NCI-H526 treated with DMSO at 0.1 percent for 48 hours (cell line): ENCODE measurements at regions not wholly inside any gene's neighbourhood (a gene's known extent, or its start where the extent isn't known, plus 50 kb on each side); places are given as distances from the start of the nearest gene placed in this dataset.

Experiments
- DNase-seq: peaks from one replicate; lab custom pipeline; 2025; lab: John Stamatoyannopoulos, UW

DNA sequence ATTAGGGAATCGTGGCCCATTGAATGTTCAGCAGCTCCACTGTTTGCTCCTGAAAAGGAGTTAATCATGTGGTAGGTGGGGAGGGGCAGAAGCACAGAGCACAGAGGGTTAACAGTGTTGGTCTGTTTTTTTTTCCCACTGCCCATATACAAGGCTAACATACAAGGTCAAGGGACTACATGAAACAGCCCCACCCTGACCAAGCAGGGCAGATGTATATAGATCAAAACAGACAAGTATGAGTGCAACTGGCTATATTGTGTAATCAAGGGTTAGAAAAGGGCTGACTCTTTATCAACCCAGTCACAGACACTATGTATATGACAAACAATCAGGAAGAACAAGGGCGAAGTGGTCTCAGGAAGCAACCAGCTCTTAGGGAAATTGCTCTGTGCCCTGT, 186.6 kb upstream of the CDH11 start:
- no peak for DNase-seq

DNA sequence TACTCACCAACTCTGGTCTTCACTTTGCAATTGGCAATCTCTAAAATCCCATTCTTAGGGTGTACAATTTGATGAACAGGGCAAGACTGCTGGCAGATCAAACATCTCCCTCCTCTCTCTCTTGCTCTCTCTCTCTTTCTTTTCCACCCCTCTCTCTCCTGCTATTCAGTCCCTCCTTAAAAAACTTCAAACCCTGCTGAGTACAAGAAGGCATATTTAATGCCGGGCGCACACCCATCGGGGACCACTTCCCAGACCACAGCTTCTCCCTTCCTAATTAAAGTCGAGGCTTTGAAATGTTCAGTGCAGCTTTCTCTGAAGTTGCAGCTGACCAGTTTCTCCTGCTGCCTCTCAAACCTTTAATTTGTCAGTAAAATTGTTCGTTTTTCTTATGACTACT, 185.4 kb upstream of the CDH11 start:
- no peak for DNase-seq

DNA sequence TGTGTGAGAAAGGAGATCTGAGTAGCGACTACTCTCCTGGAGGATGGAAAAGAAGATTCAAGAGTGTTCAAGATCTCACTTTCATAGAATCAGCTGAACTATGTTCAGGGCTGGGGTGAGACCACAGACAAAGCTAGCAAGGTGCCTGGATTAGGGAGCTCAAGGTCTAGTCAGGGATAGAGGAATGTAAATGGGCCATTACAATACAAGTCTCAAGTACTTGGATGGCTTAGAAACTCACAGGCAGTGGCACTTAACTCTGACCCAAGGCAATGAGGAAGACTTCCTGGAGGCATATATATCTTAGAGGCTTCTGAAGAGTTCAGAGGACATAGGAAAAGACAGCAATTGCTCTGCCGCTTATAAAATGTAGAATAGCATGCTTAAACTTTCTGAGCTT, 184.9 kb upstream of the CDH11 start:
- no peak for DNase-seq

DNA sequence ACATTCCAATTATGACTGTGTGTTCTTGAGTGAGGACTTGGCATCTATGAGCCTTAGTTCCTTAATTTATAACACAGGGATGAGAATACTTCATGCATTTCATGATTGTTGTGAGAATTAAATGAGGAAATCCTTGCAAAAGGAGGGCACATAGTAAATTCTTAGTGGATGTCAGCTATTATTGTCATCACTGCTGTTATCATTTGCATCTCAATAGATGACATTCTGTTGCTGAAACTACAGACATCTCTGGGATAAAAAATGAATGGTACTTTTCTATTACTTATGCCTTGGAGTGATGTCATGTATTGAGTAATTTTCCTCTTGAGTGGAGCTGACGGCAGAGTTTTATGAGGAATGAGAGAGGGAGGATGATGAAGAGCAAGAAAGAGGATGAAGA, 184.4 kb upstream of the CDH11 start:
- no peak for DNase-seq

DNA sequence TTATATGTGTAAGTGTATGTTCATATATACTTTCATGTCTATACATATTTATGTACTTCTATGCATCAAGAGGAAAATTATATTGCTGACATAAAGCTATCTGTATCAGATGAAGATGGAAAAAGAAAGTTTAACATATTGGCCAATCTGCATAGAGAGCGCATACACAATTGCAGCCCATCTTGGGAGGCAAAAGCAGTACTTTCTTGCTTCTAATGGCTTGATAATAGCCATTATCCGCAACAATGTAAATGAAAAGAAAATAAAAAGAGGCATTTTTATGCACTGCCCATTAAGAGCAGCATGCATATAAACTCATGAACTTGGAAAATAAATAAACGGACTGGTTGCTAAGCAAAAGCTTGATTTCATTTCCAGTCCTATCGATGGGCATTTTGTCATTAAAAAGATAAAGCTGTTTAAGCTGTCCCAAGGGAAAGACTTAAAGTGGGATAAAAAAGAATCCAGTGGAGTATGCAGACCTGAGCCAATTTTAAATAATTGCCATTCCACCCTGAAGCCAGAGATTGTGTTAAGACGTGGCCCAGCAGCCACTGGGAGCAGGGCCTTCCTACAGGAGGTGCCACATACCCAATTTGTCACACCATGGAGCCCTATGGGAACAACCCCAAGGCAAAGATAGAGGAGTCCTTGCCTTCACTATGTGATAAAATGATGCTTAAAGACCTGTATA, 183.6 kb upstream of the CDH11 start:
- no peak for DNase-seq

DNA sequence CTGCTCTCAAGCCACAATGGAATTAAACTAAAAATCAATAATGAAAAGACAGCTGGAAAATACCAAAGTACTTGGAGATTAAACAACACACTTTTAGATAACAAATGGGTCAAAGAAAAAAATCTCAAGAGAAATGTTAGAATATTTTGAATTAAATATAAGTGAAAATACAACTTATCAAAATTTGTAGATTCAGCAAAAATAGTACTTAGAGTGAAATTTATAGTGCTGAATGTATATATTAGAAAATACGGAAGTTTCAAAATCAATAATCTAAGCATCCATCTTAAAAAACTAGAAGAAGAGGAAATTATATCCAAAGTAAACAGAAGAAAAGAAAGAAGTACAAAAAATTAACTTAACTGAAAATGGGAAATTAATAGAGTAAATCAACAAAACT, 179.2 kb upstream of the CDH11 start:
- no peak for DNase-seq

DNA sequence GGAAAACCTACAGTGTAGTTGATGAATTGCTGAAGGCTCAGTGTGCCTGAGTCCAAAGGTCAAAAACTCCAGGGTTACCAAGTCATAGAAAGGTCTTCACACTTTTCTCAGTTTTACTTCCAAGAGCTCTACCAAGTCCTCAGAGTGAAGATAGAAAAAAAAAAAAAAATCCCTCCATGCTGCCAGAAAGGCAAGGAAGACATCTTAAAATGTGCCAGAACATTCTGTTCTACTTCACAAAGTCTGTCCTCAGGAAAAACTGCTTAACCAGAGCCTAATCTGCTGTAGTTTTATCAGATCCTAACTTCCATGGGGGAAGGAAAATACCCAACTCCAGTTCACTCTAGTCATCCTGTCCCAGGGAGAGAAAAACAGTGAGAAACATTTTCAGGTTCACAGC, 175.6 kb upstream of the CDH11 start:
- no peak for DNase-seq

DNA sequence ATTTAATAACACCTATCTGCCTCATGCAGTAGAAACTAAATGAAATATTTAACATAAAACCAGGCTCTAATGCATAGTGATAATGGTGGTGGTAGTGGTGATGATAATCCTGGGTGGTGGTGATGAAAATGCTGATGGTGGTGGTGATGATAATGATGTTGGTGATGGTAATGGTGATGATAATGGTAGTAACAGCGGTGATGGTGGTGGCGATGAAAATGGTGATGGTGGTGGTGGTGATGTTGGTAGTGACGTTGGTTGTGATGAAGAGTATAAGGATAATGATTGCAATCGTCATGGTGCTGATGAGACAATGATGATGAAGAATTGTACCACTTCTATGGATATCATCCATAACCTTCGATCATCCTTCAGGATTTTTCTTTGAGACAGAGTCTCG, 173.7 kb upstream of the CDH11 start:
- DNase-seq, result no peak

DNA sequence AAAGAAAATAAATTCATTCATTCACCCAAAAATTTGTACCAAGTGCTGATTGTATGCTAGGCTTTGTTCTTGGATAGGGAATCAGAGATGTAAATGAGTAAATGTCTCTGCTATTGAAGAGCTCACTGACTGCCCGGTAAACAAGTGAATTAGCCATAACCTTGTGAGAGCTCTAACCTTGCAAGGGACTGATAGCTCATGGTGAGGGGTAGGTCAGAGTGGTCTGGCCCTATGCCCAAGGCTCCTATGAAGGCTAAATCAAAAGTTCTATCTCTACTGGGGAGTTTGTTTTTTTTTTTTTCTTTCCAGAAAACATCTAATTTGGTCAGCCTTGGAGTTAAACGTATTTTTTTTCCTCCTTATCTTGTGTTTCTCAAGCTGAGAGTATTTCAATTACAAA, 172.8 kb upstream of the CDH11 start:
- DNase-seq, result no peak

DNA sequence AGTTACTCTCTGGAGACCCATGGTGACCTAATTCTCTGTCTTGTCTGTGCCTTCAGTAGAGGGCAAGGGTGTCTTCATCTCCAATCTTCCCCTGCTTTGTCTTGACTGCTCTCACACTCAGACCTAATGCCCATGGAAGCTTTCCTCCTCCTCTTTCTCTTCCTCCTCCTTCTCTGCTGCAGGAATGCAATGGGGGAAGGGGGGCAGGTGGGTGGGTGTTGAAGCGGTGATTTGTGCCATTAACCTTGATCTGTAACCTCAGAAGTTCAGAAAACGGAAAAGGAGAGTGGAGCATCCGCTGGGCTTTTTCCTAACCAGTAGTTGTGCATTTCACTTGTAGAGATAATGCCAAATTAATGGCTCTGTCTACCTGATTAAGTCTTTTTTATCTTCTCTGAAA, 172.3 kb upstream of the CDH11 start:
- no peak for DNase-seq

DNA sequence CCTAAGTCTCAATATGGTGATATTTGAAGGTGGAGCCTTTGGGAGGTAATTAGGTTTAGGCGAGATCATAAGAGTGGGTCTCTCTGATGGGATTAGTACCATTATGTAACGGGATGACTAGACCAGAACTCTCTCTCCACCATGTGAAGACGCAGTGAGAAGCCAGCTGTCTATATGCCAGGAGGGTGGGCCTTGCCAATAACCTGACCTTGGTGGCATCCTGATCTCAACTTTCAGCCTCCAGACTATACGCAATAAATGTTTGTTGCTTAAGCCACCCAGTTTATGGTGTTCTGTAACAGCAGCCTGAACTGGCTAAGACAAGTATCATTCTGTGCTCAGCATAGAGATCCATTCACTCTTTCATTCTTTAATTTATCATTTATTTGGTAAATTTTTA, 167.2 kb upstream of the CDH11 start:
- no peak for DNase-seq

DNA sequence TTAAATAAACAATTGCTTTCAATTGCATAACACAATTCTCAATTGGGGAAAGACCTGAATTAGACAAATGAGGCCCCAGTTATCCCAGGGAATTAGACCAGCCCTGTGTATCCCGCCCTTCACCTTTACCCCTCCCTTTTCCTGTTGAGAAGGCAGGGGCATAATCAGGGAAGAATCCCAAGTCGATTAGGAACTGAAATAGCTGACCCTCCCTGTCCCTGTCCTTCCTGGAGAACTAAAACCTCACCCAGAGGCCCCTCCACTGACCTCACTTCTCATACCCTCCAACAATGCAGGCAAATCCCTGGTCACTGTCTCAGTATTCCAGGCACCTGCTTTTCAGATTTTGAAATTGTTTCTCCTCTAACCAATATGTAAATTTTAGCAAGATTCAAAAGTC, 165.4 kb upstream of the CDH11 start:
- DNase-seq, result no peak

DNA sequence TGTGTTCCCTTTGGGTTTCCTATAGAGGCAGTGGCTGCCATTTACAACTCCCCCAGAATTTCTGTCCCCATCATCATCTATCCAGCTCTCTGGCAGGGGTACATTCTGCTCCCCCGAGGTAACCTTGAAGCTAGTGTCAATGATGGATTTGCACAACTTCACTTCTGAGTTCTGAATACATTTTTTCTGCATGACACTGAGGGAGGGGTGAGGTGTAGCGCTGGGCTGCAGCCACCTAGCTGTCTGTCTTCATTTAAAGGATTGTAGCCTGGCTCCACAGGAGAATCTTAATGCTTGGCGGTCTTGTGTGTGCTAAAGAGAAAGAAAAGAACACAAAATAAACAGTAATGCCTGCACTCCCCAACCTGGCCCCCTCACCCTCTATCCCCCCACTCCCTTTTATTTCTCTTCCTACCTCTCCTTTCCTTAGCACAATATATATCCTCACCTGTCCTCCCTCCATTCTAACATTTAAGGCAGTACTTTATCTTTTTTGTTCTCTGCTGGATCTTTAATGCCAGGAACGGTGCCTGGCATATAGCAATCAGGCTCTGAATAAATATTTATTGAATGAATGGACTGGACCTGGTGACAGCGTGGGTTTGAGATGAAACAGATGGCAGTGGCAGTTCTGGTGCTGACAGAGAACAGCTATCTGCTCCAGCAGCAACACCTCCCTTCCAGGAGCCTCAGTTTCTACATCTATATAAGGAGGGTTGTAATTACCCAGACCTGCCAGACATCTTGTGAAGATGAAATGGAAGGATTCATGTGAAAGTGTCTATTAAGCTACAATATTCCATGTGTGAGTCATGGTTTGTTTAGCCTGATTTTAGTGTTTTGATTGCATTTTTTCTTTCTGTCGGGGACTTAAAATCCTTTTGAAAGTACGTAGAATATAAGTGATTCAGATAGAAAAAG, 163.5 kb upstream of the CDH11 start:
- DNase-seq, result no peak

DNA sequence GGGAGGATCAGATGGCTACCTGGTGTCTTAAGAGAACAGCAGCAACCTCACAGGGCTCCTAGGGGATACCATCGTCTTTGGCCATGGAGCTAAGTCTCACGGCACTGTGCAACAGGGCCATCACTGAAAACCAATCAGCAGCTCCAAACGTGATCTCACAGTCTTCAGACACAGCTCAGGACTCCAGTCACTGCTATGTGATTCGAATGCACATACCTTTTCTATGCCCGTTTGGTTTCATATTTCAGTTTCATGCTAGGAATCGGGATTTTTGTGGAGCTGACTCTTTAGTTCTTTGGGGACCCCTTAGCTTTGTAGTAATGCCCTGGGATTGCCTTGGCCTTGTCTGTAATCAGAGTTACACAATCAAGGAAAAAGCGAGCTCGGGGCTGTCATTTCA, 162.8 kb upstream of the CDH11 start:
- DNase-seq, result no peak

DNA sequence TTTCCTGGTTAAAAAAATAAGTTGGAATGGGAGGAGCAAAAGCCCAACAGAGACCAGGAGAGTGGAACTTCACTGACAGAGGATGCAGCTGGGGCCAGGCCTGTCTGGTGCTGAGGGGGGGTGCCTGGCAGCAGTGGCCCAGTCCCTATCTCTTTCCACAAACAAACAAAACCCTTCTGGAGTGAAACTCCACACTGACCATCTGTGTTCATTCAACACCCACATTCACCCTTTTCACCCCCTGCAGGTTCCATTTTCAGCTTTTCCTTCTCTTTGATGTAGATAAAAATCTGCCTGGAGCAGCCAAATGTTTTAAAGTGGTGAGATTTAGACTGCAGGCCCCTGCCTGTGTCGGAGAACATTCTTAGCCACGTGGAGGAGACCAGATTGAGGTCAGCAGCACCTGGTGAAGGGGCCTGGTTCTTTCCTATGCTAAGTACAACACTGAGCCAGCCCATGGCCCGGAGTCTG, 161.4 kb upstream of the CDH11 start:
- no peak for DNase-seq

DNA sequence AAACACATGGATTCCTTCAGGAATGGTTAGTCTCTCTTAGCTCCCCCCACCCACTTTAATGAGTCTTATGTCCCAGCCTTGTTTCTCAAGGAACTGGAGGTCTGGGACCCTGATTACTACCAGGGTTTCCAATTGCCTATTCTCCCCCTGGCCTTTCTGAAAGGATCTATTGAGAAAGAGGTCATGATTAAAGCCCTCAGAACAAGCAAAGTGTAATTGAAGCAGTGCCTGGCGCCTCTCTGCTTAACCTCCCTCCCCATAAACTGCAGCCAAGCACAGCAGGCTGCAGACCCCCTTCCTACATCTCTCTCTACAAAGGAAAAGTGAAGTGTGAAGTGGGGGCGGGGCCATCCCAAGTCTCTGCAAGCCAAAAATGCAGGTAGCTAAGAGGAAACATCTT, 159.7 kb upstream of the CDH11 start:
- DNase-seq, result no peak

DNA sequence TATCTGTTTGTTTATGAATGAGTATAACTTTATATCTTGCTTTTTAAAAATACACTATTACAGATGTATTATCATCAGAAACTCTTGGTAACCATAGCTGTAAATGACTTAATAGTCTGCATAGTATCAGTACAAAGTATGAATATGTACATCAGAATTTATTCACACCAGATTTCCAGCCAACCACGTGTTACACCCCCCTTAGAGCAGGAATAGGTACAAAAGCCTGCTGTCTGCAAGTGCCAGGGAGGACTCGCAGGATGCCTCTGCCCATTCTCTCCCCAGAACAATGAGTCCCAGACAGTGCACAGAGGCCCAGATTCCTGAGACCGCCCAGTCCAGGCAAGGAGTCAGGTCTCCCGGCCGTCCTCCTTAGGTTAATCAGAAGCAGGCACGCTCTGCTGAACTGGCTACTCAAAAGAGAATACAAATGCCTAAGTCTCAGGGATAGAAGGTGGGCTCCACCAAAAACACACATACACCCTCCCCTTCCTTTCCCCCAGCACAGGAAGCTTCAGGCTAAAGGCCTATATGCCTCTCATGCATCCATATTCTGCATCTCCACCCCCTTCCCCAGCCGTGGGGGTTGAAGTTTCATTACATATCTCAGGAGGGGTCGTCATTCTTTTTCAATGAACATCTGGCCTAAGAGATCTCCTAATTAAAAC, 159.1 kb upstream of the CDH11 start:
- DNase-seq, result no peak

DNA sequence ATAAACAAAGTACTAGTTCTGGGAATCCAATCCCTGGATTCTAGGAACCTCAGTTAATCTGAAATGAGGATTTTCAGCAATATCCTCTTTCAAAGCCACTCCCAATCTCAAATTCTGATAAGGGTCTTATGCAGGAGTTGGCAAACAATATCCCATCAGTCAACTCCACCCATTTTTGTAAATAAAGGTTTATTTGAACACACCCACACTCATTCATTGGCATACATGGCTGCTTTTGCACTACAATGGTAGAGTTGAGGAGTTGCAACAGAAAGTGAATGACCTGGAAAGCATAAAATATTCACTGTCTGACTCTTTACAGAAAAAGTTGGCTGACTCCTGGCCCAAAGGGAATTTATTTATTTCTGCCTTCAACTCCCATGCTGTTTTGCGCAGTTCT, 157.7 kb upstream of the CDH11 start:
- DNase-seq, result no peak

DNA sequence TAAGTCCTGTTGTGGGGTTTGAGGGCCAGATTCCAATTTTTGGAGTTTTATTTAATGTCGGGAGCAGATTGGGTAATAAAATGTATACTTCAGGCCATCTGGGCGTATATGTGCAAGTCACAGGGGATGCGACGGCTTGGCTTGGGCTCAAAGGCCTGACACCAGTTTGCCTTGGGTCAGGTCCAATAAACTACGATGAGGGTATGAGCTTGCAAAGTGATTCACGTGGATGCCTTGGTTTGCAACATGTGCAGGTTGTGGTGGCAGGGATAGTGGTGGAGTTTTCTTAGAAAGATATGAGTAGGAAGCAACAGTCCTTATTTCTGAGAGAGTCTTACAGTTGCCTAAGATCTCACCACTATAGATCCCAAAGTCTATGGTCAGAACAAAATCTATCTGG, 157.0 kb upstream of the CDH11 start:
- no peak for DNase-seq

DNA sequence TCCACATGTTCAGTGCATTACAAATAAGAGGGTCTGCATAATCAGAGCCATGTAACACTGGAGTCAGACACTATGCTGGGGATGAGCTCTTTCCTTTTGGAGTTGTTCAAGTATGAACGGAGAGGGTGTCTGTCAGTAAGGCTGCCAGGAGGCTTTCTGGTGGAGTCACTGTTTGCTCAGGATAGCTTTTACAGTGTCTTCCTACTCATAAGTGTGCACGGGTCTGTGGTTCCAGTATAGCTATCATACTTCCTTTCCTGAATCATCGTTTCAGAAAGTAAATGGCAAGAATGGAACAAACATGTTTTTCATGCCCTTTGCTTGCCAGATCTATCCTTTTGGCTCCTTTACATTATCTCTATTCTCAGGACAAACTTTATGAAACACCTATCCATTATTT, 152.7 kb upstream of the CDH11 start:
- no peak for DNase-seq

DNA sequence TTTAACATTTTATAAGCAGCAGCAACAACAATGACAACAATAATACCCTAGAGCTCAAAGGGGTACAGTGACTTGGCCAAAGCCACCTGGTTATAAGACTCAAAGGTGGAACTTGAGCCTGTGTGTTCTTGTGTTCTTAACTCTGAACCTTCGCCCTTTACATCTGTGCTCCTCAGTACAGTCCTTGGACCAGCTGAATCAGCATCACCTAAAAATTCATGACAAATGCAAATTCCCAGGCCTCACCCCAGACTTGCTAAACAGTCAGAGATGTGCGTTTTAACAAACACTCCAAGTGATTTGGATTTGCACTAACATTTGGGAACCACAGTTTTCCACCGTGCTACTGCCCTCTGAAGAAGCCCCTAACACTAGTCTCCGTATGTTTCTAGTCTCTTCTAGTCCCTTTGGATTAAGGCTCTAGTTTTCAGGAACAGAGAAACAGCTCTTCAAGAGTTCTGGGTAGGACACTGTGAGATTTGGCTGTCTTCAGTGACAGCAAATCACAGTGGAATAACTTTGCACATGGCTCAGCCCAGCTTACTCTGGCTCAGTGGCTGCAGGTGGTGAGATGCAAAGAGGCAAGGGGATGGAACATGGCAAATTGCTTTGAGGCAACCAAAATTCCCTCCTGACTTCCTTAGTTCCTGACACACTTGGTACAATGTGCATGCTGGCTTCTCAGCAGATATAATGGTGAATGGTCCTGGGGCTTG, 151.0 kb upstream of the CDH11 start:
- DNase-seq, result no peak

DNA sequence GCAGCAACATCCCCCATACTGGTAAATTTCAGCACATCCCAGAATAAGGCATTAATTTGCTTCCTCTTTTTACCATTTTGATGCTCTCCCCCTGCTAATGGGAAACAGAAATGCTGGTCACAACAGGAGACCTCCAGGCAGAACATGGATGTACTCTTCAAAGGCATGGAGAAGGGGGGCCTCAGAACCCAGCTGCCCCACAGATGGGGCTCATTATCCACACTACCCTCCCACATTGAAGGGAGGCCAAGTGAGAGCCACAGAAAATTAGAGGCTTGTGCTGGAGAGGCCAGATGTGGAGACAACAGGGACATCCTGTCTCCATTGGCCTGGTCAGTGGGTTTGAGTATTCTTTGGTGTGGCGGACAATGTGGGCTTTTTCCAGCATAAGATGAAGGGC, 150.1 kb upstream of the CDH11 start:
- DNase-seq, result no peak
